A549 (cell line): ENCODE measurements at regions not wholly inside any gene's neighbourhood (a gene's known extent, or its start where the extent isn't known, plus 50 kb on each side); places are given as distances from the start of the nearest gene placed in this dataset.

ENCODE experiments used
- CTCF ChIP-seq: fragments of >200 bp; sonication (Bioruptor Twin); formaldehyde crosslinking; IDR thresholded peaks from 3 replicates; pipeline ENCODE4 v1.5.1; 2016
- HDAC2 ChIP-seq: fragments of 200-600 bp; sonication (generic); IDR thresholded peaks from 2 replicates; pipeline ENCODE4 v1.6.1; 2016
- JUN ChIP-seq, 2 experiments: fragments of >200 bp; sonication (Bioruptor Twin); formaldehyde crosslinking; IDR thresholded peaks; 2 replicates in 1 of 2; 3 replicates in 1 of 2; pipeline ENCODE4 v1.6.1; 2016 to 2017
- POLR2A ChIP-seq: IDR thresholded peaks from 2 replicates; pipeline ENCODE4 v1.6.1; 2012; ENCODE audit warnings: mild to moderate bottlenecking, low read length

- TF ChIP-seq POLR2A (no peak), JUN (IDR thresholded peaks at IDR 0.05) (no peak), CTCF (no peak), HDAC2 (no peak)
Observed at GRCh38 chr6:100168148-100168547, 174.1 kb upstream of the MCHR2 start.
